ENCODE measurements at regions not wholly inside any gene's neighbourhood (a gene's known extent, or its start where the extent isn't known, plus 50 kb on each side); places are given as distances from the start of the nearest gene placed in this dataset.

- TF ChIP-seq POLR2AphosphoS5 (IDR thresholded peaks at IDR 0.05; ENCODE audit: borderline replicate concordance, low read depth, low read length) (no peak), EZH2 (IDR thresholded peaks at IDR 0.05) (no peak), FOXP2 (optimal IDR thresholded peaks at IDR 0.05; ENCODE audit: control extremely low read depth, extremely low read length, insufficient read depth) (no peak)
Measured at GRCh38 chr12:97751704-97752103, 289.1 kb downstream of the RMST start.

Measured in SK-N-MC (cell line).